HPDE6-E6E7 (cell line): ENCODE measurements at regions not wholly inside any gene's neighbourhood (a gene's known extent, or its start where the extent isn't known, plus 50 kb on each side); places are given as distances from the start of the nearest gene placed in this dataset.

Source experiments
- DNase-seq: peaks from one replicate; pipeline ENCODE4 v3.0.0; 2011; ENCODE audit warnings: missing footprints; ENCODE audit errors: extremely low spot score

GRCh38 chr18:64331419-64331818 is 182.5 kb upstream of the LINC00305 start:
- DNase-seq, result no peak

GRCh38 chr18:64330931-64331330 is 182.0 kb upstream of the LINC00305 start:
- no peak for DNase-seq

DNA sequence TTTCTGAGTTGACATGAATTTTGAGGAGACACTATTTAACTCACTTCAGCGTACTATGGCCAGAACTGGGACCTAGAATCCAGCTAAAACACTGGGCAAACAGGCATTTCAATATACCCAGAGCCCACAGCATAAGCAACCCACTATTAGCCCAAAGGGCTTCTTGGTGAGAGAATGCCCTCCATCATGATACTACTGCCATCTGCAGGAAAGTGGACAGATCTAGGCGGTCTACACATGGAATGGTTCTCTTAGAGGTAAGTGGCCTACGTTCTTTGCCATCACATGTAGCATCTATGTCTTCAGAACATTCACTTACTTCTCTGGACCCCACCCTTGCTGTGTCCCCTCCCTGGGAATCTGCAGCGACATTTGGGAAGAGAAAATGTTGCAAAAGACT is 181.3 kb upstream of the LINC00305 start:
- DNase-seq, result peak; percentile 16

- no peak for DNase-seq
These were observed 173.3 kb upstream of the LINC00305 start for GRCh38 chr18:64322189-64322588.

- DNase-seq, result no peak
These were observed 169.7 kb upstream of the LINC00305 start for GRCh38 chr18:64318547-64318946.

DNA sequence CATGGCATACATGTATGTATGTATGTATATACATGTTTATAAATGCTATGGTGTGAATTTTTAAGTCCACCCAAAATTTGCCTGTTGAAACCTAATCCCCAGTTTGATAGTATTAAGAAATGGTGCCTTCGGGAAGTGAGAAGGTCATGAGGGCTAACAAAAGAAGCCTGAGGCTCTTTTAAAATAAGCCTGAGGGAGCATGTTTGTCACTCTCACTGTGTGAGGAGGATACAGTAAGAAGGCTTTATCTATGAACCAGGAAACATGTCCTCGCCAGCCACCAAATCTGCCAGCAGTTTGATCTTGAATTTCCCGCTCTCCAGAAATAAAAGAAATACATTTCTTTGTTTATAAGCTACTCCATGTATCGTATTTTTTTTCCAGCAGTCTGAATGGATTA is 163.0 kb upstream of the LINC00305 start:
- no peak for DNase-seq

DNA sequence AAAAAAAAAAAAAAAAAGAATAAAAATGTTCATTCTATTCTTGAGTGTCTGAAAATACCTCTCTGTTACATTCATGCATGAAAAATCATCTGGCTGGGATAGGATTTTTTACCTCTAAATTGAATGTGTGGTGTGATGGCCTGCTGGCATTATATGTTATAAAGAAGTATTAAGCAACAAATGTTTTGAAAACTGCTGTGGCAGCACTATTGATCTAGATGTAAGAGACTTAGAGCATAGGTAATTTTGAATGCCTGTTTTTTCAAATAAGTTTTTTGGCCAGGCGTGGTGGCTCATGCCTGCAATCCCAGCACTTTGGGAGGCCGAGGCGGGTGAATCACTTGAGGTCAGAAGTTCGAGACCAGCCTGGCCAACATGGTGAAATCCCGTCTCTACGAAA is 147.0 kb upstream of the LINC00305 start:
- DNase-seq, result no peak

GRCh38 chr18:64294967-64295366 is 146.1 kb upstream of the LINC00305 start:
- no peak for DNase-seq

GRCh38 chr18:64288432-64288831 is 139.5 kb upstream of the LINC00305 start:
- no peak for DNase-seq

DNA sequence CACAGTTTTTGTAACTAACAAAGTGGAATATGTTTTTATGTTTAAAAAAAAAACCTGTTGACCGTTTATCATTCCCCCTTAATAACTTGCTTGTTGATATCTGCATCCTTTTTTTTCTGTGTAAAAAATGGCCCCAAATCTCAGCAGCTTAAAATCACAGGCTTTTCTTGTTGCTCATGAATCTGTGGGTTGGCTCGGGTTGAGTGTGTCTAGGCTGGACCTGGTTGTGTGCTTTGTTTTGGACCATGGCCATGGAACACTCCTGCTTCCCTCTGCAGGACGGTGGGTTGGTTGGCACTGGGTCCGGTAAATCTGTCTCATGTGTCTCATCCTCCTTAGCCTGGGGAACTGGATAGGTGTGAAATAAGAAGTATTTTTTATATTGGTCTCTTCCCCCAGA is 139.0 kb upstream of the LINC00305 start:
- DNase-seq, result no peak

GRCh38 chr18:64283059-64283458 is 134.2 kb upstream of the LINC00305 start:
- DNase-seq, result no peak

DNA sequence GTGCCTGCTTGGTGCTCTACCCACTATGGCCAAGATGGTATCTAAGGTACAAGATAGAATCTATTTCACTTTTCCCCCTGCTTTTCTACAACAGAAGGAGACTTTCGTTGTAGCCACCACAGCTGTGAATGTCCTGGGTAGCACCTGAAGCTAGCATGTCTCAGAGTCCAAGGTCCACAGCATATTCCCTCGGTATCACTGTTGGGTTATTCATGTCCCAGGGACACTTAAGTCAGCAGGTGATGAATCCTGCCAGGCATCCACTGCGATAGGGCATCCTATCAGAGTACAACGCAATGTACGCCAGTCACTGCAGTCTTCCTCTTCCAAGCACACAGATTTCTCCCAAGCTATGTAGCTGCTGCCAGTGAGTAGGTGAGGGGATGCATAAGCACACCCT is 129.1 kb upstream of the LINC00305 start:
- DNase-seq, result no peak

GRCh38 chr18:64276311-64277090 is 127.6 kb upstream of the LINC00305 start:
- DNase-seq, result no peak

DNA sequence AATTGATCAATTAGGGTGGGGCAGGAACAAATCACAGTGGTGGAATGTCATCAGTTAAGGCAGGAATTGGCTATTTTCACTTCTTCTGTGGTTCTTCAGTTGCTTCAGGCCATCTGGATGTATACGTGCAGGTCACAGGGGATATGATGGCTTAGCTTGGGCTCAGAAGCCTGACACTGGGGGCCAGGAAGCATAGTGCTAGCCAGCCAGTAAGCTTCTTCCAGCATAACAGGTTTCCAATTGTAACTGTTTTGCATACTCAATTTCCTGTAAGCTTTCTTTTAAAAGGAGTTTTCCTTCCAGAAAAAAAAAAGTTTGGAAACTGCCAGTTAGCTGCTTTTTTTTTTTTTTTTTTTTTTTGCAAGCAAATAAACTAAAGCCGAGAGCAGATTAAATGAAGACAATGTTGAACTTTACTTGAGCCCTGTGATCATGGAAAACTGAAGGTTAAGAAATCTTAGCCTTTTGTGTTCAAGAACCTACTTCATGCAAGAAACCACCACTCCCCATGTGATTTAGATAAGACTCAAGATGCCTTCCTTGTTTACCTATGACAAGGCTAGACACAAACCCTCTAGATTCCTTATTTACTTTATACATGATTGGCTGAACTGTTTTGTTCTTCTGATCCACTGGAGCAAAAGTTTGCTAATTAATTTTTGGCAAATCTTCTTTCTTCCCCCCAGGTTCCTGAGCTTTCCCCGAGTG is 126.9 kb upstream of the LINC00305 start:
- DNase-seq, result no peak

GRCh38 chr18:64273724-64274123 is 124.8 kb upstream of the LINC00305 start:
- DNase-seq, result no peak

GRCh38 chr18:64271975-64272659 is 123.2 kb upstream of the LINC00305 start:
- DNase-seq, result no peak

GRCh38 chr18:64271246-64271645 is 122.4 kb upstream of the LINC00305 start:
- DNase-seq, result no peak

- no peak for DNase-seq
These were observed 121.7 kb upstream of the LINC00305 start for GRCh38 chr18:64270608-64271007.

GRCh38 chr18:64270121-64270520 is 121.2 kb upstream of the LINC00305 start:
- no peak for DNase-seq

DNA sequence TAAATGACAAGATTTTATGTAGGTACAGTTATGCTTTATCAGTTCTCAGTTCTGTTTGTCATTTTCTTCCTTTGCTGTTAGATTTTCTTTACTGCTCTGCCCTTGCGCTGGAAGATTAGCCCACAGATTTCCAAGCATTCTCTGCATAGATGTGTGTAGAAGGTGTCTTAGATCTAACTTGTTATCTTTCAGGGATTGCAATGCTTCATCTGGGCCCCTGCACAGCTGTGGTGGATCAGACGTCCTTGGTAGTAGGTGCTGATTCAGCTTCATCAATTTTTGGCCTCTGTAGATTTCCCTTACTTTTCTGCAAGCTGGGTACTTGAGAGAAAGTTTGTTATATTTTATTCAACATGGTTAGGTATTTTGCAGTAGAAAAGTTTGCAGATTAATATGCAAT is 115.3 kb upstream of the LINC00305 start:
- no peak for DNase-seq

DNA sequence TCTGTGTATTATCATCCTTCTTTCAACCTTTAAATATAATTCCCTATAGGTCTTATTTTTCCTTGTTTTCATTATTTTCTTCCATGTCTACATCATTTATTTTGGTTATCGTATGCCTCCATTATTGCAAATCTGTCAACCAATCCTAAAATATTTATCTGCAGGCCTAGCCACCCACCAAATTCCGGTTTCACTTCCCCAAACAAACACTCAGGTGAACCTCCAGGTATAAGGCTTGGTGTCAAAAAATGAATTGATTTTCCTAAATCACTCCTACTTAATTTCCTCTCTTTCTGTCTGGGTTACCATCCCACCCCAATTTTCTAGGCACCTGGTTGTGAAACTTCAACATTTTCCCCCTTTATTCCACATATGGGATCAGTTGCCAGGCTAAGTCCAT is 111.9 kb upstream of the LINC00305 start:
- no peak for DNase-seq

DNA sequence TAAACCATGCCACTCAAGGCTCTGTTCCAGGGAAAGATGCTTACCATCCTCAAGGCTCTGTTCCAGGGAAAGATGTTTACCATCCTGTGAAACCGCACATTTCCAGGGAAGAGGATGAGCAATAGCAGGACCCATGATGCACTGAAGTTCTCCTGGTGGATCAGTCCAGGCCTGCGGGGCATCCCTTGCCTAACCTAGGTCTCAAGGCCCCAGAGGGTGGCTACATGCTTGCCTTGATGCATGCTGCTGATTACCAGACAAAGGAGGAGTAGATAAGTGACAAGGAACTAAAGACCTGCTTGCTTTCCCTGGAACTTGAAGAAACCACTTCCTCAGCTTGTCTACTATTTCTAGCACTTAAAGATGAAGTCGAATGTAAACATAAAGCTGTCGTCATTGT is 111.0 kb upstream of the LINC00305 start:
- DNase-seq, result no peak

DNA sequence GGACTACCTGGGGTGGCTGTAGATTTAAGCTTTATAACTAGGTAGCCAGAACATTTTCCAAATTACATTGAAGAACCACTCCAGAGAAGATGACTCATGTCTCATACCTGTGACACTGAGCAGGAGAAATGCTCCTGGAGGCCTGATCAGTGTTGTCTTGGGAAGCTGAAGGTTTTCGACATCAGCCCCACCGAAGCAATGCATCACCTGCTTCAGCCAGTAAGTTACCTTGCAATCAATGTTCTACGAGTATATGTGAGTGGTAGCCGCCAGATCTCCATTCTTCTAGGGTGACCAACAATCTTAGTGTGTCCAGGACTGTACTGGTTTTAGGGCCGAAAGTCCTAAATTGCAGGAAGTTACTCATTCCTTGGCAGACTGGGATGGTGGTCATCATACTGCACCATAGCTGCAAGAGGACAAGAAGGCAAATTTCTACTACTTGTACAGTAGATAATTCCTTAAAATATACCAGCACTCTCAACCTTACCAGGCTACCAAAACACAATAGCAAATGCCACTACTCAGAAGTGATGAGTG is 109.3 kb upstream of the LINC00305 start:
- DNase-seq, result no peak
